Upper lobe of right lung (tissue), 1 donor: ENCODE measurements at regions not wholly inside any gene's neighbourhood (a gene's known extent, or its start where the extent isn't known, plus 50 kb on each side); places are given as distances from the start of the nearest gene placed in this dataset.

ENCODE experiments used
- ATAC-seq: fragments of 200-7000 bp; cut with Tn5 transposase; one replicate; pipeline ENCODE4 v1.9.1; 2020; ENCODE audit warnings: mild to moderate bottlenecking, moderate library complexity
- DNase-seq: peaks from one replicate; pipeline ENCODE4 v3.0.0-alpha.2; 2020
- H3K27ac ChIP-seq: fragments of 200-600 bp; one replicate; pipeline ENCODE4 v1.8.0; 2022
- H3K27me3 ChIP-seq: fragments of 200-600 bp; one replicate; pipeline ENCODE4 v1.8.0; 2022; ENCODE audit warnings: mild to moderate bottlenecking
- H3K36me3 ChIP-seq: fragments of 200-600 bp; one replicate; pipeline ENCODE4 v1.8.0; 2022
- H3K4me1 ChIP-seq: fragments of 200-600 bp; one replicate; pipeline ENCODE4 v1.8.0; 2022
- H3K4me3 ChIP-seq: fragments of 200-600 bp; one replicate; pipeline ENCODE4 v1.8.0; 2022; ENCODE audit warnings: mild to moderate bottlenecking
- H3K9me3 ChIP-seq: fragments of 200-600 bp; one replicate; pipeline ENCODE4 v1.8.0; 2022
- CTCF ChIP-seq: fragments of 200-600 bp; IDR thresholded peaks from one replicate; pipeline ENCODE4 v1.8.0; 2022; ENCODE audit warnings: antibody characterized with exemption
- intact Hi-C: fragments of 100-400 bp; cut with DNase I; formaldehyde crosslinking; loops from one replicate; pipeline ENCODE4 v1.11.0; 2022
- donor health status: DM: no; HTN: yes; CAD: no; lungs with severe emphysema.

- intact Hi-C loops: no loop called here
Measured at GRCh38 chr2:143823876-143824275, 694.7 kb downstream of the ARHGAP15 start.

GRCh38 chr2:143823296-143823695 is 694.1 kb downstream of the ARHGAP15 start:
- Histone ChIP-seq H3K36me3 (no peaks in the 10 kb centered on the region), H3K4me1 (no peaks in the 10 kb centered on the region), H3K9me3 (no peaks in the 10 kb centered on the region), H3K27ac (no peak overlapping the region), H3K27me3 (no peaks in the 10 kb centered on the region), H3K4me3 (no peak overlapping the region)
- no peak for TF ChIP-seq CTCF
- ATAC-seq (no peak), DNase-seq (no peak)
- intact Hi-C loops: no loop called here

More at GRCh38 chr2:143823876-143824275, 694.7 kb downstream of the ARHGAP15 start:
- Histone ChIP-seq H3K4me1 (no peaks in the 10 kb centered on the region), H3K9me3 (no peaks in the 10 kb centered on the region), H3K27me3 (no peaks in the 10 kb centered on the region), H3K27ac (no peak overlapping the region), H3K36me3 (no peaks in the 10 kb centered on the region), H3K4me3 (no peak overlapping the region)
- DNase-seq (no peak), ATAC-seq (no peak)
- TF ChIP-seq CTCF: no peak

- intact Hi-C loops: no loop called here
- no peak for DNase-seq
- Histone ChIP-seq H3K4me3 (no peak overlapping the region), H3K27ac (no peak overlapping the region), H3K4me1 (no peaks in the 10 kb centered on the region), H3K36me3 (no peaks in the 10 kb centered on the region), H3K27me3 (no peaks in the 10 kb centered on the region), H3K9me3 (no peaks in the 10 kb centered on the region)
- no peak for ATAC-seq
- no peak for TF ChIP-seq CTCF
Measured at GRCh38 chr2:143822736-143823135, 693.5 kb downstream of the ARHGAP15 start.

DNA sequence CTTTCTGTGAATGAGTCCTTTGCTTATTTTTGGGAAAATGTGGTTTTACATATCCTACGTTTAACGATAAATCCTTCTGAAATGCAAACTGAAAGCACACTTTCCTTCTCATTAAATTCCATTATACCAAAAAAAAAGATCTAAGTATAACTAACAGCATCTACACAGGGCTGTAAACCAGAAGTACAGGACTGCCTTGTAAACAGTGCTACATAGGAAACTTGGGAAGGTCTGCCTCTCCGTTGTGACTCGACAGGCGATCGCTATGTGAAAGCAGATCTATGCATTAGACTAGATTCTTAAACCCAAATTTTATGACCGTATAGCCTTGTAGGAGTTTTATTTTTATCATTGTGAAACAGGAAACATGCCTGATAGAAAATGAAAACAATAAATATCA is 690.5 kb downstream of the ARHGAP15 start:
- no peak for DNase-seq
- intact Hi-C loops: no loop called here
- Histone ChIP-seq H3K27me3 (no peaks in the 10 kb centered on the region), H3K27ac (no peak overlapping the region), H3K36me3 (no peaks in the 10 kb centered on the region), H3K4me3 (no peak overlapping the region), H3K9me3 (no peaks in the 10 kb centered on the region), H3K4me1 (no peaks in the 10 kb centered on the region)
- no peak for TF ChIP-seq CTCF
- no peak for ATAC-seq

DNA sequence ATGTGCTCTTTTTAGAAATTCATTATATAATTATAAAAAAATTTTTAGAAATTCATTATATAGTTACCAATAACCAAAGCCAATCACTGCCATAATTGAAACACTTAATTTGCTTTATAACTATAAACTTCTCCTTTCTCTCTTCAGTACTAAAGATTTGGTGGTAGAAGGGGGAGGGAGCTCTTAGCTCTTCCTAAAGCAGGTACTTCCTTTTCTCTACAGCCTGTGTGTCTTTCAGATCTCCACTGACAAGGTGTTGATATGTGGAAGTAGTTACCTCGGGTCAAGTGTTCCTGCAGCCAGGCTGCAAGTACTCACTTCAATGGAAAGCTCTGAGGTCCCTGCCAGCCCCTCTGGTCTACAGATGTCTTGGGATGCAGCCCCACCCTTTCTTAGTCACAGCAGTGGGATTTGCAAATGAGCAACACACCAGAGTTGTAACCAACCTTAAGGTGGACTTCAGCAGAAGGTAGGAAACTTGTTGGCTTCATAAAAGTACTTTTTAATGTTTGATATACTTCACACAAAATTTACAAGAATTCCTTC is 690.0 kb downstream of the ARHGAP15 start:
- no peaks in the 10 kb centered on the region for H3K36me3 ChIP-seq
- no peak for TF ChIP-seq CTCF
- DNase-seq: no peak
- intact Hi-C loops: no loop called here
- H3K9me3 ChIP-seq: no peaks in the 10 kb centered on the region
- H3K27me3 ChIP-seq: no peaks in the 10 kb centered on the region
- H3K4me3 ChIP-seq: no peak overlapping the region
- ATAC-seq: no peak
- no peak overlapping the region for H3K27ac ChIP-seq
- no peaks in the 10 kb centered on the region for H3K4me1 ChIP-seq
